HS-27A (cell line): ENCODE measurements at regions not wholly inside any gene's neighbourhood (a gene's known extent, or its start where the extent isn't known, plus 50 kb on each side); places are given as distances from the start of the nearest gene placed in this dataset.
"Not testable (repeated sequence)": the region's sequence is repeated elsewhere in the genome, so short reads cannot be mapped to it uniquely, and the experiment has no call there.

Experiments
- DNase-seq: peaks from one replicate; pipeline ENCODE4 v3.0.0-alpha.2; 2012; ENCODE audit warnings: low read depth, missing footprints

DNA sequence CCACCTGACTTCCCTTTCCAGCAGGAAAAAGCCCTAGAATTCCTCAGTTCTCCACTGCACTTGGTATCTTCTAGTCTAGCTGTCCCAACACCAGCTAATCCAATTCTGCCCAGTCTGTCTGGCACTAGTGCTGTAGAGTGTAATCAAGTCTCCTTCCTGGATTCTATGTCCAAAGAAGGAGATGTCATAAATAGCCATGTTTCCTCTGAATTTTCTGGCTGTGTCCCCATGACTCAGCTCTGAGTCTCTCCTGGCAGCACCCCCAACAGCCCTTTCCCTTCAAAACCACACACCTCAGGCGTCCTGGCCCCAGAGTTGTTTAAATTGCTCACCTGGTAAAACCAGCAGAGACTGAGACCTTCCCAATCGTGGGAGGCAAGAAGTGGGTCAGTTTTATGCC is 197.2 kb downstream of the GRXCR1 start:
- no peak for DNase-seq

DNA sequence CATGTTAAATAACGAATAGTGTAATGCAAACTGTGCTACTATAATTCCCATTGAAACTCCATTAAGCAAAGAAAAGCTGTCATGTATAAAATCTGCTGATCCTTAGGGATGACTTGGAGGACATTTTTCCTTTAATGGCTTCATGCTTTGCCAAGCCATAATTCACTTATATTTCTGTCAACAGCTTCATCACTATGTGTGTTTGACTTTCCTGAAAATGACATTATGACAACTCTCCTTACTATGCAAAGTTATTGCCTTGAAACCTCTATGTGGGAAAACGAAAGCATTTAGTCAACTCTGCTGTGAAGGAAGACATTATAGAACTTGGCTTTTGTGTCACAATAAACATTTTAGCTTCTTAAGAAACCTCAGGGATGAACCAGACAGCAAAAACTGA is 210.5 kb downstream of the GRXCR1 start:
- DNase-seq: no peak

DNA sequence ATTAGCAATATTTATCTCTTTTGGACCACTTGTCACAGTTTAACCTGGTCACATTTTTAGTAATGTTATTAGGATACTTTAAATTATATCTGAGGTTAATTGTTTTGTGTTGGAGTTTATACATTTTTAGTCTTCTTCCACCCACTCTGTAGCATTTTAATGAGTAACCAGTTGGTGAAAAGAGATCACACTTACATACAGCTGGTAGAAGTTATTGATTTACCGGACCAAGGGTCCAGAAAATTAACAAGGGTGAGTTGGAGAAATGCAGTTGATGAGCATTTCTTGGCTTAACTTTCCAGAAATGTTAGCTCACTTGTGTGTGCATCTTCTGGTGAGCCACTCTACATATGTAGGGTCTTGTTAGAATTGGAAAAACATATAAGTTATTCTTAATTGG is 219.6 kb downstream of the GRXCR1 start:
- DNase-seq: no peak

DNA sequence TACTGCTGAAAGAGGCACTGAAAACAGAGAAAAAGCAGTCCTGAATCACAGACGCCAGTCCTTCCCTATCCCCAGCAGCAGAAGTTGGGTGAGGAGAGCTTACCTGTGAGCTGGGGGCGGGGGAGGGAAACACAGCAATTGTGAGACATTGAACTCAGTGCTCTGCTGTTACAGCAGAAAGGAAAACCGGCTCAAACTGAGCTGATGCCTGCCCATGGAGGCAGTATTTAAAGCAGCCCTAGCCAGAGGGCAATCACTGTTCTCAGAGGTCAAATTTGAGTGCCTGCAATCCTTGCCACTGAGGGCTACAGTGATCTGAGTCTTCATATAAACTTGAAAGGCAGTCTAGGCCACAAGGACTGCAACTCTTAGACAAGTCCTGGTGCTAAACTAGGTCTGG is 220.7 kb downstream of the GRXCR1 start:
- no peak for DNase-seq

DNA sequence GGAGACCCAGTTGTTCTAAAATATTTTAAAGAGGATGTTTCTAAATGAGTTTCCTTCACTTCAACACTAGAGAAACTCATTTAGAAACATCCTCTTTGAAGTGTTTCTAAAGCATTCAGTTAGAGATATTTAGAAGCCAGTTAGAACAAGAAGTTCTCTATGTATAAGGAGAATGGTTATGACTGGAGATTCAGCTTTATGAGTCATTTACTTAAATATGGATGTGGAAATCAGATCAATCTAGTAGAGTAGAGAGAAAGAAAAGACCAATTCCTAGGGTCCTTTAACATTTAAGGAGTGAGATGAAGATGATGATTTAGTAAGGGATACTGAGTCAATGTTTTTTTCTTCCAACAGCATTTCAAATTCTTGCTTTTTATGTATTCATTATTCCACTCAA is 234.1 kb downstream of the GRXCR1 start:
- no peak for DNase-seq

DNA sequence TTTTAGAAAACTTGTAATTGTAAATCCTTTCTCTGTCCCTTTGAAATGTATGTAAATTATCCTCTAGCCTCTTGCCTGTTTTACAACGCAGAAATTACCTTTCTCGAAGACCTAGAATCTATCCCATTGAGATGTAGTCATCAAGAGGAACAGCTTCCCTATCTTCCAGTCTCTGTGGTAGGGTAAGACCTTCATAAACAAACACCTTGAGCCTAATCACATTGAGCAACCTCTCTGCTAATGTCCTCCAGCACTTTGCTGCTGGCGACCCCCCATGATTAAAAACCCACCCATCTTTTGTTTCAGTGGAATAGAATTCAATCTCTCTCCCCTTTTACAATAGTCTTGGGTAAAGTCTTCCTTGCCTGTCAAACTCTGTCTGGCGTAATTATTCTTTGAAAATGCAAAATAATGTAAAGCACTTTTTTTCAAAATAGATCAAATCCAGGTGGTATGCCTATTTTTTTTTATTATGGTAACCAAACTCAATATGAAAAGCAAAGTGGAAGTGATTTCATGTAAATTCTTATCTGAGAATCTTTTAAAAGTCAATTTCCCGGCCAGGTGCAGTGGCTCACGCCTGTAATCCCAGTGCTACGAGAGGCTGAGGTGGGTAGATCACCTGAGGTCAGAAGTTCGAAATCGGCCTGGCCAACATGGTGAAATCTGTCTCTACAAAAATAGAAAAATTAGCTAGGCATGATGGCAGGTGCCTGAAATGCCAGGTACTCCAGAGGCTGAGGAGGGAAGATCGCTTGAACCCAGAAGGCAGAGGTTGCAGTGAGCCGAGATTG is 237.9 kb downstream of the GRXCR1 start:
- DNase-seq: no peak

DNA sequence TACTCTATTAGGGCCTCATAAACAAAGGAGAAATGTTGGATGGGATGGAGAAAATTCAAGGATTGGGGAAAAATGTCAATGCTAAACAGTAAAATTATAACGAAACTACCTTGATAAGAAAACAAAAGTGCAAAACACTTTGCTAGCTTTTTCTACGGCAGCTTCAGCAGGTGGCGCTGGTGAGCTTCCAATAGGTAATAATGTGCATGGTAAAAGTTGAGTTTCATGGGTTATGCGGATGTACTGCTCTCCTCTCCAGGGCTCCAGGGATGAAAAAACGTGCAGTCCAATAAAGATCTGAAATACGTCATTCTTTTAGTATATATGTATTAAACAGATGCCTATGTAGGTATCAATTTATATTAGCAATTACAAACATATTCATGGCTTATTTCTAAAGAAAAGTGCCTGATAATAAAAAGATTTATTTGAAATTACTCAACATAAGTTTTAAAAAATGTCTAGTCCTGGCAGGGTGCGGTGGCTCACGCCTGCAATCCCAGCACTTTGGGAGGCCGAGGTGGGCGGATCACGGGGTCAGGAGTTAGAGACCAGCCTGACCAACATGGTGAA is 239.6 kb downstream of the GRXCR1 start:
- no peak for DNase-seq

DNA sequence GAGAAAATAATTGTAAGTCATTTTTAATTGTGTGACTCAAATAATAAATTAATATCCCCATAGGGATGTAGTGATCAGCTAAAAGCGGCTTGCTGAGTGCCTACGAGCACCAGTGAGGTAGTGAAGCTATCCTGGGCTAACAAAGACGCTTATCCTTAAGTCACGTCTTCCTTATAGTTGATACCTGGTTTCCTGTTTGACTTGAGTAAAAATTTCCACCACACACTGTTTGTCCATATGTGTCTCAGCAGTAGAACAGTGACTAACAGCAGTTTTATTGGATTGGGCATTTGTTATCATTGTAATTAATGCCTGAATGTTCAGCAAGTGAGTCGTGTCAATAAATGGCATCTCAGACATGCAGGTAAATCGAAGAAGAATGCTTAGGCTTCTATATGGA is 241.1 kb downstream of the GRXCR1 start:
- DNase-seq: no peak

DNA sequence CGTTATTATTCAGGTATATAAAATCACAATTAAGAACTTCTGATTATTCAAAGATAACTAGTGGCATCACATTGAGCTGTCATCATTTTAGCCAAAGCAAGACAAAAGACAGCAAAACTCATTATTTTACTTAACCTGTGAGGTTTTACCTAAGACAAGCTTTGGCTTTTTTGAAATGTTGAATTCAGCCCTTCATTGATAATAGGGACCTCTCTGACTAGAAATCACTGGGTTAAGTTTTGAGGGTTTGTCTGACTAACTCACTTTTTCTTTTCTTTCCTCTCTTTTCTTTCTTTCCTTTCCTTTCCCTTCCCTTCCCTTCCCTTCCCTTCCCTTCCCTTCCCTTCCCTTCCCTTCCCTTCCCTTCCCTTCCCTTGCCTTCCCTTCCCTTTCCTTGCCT is 244.2 kb downstream of the GRXCR1 start:
- no peak for DNase-seq

DNA sequence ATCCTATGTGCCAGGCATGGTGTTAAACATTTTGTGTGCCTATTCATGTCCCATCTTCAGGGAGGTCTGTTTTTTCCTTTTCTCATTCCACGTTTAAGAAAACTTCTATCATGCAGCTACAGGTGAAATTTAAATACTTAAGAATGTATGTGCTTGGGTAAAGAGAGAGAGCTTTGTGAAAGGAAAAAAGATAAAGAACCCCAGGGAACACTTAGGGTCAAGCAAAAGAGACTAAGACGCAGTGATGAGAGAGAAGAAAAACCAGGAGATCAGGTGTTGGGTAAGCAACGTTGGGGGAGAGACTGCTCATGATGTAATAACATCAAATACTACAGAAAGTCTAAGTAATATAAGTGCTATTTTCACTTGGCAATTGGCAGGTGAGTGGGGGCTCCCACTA is 253.7 kb downstream of the GRXCR1 start:
- DNase-seq: no peak

DNA sequence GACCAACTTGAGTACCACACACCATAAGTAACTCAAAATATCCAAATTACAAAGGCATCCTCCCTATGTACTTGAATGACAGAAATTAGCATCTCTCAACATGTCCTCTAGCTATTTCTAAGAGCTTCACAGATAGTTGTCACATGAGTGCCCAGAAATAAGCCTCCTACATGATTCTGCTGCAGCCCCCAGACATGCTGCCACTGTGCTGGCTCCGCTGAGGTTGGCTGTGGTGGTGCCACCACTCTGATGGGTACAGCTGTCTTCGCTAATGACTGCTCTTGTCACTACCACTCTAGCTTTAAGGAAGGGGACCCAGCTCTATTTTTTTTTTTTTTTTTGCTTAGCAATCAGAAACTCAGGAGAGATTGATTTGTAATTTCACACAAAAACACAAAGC is 256.0 kb downstream of the GRXCR1 start:
- no peak for DNase-seq

DNA sequence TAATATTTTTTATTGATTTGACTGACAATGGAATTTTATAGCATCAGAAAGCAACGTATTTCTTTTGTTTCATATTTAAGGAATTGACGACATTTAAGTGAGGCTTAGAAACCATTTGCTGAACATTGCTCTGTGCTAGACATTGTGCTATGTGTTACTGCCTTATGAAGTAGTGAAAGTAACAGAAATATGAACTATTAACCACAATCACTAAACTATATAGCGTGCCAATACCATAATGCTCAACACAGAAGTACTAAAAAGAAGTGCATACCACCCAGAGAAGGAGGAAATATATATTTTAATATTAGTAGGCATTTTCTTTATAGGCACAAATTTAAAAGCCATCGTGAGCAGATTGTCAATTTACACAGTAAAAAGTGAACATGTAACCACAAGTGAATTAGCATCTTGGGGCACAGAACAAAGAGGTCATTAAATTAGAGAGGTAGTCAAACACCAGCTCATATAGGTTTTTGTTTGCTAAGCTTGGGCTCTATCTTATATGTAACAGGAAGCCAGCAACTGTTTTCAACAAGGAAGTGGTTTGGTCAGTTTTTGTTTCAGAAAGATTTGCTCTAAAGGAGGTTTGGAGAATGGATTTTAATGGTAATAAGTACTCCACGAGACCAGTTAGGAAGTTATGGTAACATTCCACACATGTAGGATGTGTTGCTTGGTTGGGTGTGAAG is 270.7 kb downstream of the GRXCR1 start:
- no peak for DNase-seq

DNA sequence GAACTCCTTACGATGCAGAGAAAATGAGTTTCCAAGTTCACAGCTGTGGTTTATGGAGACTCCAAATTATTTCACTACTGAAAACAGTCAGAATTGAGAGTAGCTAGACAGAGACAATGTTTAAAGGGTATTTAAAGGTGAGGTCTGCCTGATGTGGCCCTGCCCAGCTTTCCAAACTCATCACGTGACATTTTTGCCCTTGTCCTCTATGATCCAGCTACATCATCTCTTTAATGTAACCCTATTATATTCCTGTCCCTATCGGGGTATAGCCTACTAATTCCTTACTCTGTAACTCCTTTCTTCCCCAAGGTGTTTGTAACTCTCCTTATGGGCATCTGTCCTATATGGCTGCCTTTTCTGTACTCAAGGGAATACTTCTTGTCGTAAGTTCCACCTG is 297.2 kb downstream of the GRXCR1 start:
- DNase-seq: no peak

DNA sequence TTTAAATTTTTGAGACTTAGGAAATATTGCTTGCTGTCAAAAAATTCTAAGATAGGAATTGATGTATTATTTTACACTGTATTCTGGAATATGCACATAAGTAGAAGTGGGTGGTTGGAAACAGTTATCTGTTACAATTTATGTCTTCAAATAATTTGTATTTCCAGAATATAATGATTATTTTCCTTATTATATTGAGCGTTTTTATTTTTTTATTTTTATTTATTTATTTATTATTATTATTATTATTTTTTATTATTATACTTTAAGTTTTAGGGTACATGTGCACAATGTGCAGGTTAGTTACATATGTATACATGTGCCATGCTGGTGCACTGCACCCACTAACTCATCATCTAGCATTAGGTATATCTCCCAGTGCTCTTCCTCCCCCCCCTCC is 320.1 kb downstream of the GRXCR1 start:
- not testable (repeated sequence) for DNase-seq

DNA sequence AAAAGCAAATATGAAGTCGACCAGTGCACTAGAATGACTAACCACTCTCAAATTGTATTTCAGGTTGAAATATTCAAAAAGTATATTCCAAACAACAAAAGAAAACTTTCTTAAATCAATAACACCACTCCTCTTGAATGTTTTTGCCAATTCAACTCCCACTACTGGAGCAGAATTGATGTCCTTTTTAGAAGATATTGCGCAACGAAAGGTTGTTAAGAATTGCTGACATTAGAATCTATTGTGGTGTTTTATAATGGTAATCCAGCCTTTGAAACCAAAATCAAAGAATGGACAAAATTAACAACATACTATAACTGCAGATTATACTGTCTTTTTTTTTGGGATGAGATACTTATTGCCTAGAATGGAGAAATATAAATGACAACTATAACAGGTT is 331.3 kb downstream of the GRXCR1 start:
- DNase-seq: no peak

DNA sequence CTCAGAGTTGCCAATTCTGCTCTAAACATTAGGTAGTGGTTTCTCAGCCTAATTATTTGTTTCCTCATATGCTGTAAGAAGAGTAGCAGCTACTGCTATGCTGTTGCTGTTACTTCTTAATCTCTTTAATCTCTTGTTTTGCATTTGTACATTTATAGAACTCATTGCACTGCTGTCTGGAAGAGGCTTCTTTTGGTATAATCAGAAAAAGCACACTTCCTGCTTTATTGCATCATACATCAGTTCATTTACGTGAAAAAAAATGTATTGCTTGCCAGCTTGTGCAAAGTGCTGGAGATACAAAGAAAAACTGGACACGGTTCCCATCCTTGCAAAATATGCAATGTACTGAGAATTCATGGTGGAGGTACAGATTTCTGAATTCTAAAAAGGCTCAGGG is 332.0 kb downstream of the GRXCR1 start:
- DNase-seq: no peak

DNA sequence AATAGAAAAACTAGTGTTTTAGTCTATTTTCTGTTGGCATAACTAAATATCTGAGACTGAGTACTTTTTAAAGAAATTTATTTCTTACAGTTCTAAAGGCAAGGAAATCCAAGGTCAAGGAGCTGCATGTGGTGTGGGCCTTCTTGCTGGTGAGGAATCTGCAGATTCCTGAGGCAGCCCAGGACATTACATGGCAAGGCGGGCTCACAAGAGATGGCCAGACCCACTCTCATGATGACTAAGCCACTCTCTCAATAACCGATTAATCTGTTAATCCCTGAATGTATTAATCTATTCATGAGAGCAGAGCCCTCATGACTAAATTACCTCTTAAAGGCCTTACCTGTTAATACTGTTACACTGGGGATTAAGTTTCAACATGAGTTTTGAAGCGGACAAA is 340.8 kb downstream of the GRXCR1 start:
- no peak for DNase-seq

DNA sequence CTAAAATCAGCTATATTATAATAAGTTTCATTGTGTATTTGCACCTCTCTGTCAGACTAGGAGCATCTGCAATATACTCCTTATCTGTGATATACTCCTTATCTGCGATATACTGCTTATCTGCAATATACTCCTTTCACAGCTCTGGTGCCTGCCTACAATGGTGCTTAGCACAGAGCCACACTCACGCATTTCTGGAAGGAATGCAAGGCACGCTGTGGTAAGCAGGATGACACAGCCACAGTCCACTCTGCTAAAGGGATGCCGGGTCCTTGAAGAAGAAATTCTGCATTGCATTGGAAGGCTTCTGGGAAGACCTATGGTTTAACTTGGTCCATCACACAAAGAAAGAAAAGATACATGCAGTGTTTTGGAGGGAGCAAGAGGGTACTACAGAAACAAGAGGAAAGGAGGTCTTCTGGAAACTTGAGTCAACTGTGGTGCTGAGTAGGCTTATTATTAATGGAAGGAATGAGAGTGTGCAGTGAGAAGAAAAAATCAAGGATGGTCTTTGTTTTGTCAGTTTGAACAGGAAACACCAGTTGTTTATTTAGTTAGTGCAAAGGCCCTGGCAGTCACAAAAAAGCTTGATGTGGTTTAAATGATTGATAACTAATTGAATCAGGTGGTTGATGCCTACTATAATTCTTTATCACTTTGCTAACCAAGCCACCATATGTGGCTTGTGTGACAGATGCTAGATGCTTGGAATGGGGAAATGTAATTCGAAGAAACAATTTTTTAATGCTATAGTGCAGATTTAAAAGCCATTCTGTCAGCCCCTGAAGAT is 342.3 kb downstream of the GRXCR1 start:
- no peak for DNase-seq

DNA sequence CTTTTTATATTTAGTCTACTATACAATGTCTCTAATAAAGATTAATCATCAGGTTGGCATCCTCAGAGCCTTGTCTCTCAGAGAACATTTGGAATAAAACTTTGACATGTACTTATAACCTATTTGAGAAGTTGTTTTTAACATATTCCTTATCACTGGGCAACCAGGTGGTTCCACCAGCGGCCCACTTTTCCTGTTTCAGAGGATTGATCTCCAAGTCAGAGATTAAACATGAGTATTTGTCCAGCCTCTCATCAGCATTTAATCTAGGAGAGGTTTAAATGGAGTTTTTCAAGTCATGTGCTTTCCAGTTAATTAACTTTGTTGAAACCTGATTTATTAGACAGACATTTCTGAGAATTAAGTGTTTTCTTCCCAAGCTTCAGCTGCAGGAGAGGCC is 345.5 kb downstream of the GRXCR1 start:
- DNase-seq: no peak

DNA sequence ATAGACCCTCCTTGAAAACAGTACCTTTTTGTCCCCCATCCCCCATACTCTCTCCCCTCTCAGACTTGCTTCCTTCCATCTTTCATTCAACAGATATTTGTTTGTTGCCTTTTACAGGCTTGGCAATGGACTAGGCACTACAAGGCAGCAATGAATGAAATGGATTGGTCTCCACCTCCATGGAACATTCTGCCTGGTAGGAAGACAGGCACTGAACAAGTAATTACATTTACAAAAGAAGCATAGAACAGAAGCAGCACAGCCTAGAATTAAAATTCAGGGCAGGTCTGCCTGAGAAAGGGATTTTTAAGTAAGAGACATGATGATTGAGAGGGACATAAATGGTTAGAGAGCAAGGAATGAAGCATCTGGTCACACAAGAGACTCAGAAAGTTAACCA is 346.1 kb downstream of the GRXCR1 start:
- no peak for DNase-seq

DNA sequence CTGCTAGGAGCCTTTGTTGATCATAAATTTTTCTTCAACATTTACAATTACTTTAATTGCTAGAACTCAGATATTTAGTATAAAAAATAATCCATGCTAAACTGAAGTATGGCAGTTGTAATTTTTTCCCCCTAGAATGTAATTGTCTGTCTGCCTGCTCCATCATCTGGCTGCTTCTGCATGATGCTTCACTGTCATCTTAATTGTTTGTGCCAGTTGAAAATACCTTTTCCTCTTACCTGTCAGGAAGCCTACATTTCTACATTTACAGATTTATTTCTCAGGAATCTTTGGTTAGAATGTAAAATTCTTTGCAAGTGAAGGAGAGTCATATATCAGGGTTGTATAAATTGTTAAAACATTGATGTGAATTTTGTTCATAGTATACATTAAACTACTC is 348.6 kb downstream of the GRXCR1 start:
- no peak for DNase-seq

DNA sequence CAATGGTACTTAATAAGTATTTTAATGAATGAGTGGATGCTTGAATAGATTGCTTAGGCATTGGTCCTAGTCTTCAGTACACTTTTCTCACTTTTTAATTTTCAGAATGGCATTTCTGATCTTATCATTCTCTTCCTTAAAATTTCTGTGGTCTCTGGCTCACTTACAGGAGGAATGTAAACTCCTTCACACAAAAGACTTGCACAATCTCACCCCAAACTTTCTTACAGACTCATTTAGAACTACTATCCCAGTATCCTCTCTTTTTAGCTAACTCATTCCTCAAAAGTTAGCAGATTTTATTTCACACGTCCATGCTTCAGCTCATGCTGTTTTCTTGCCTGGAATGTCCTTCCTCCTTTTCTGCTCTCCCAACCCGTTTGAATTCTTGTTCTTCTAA is 350.1 kb downstream of the GRXCR1 start:
- DNase-seq: no peak
